Neural progenitor cell (in vitro differentiated cells): ENCODE measurements at regions not wholly inside any gene's neighbourhood (a gene's known extent, or its start where the extent isn't known, plus 50 kb on each side); places are given as distances from the start of the nearest gene placed in this dataset.

ENCODE experiments used
- DNase-seq: peaks from one replicate; pipeline ENCODE4 v3.0.0-alpha.2; 2016; ENCODE audit warnings: low spot score
- H2AFZ ChIP-seq: fragments of 200-600 bp; sonication (generic); replicated peaks from 2 replicates; pipeline ENCODE4 v1.6.1; 2016; ENCODE audit warnings: antibody characterized with exemption
- H3F3A ChIP-seq: fragments of 200-600 bp; sonication (generic); 2 replicates; pipeline ENCODE4 v1.6.1; 2016; ENCODE audit warnings: antibody characterized with exemption, low read depth
- H3K27ac ChIP-seq: fragments of 200-600 bp; sonication (generic); 2 replicates; pipeline ENCODE4 v1.5.1; 2016; ENCODE audit warnings: mild to moderate bottlenecking
- H3K27me3 ChIP-seq: fragments of 200-600 bp; sonication (generic); 2 replicates; pipeline ENCODE4 v1.6.1; 2016; ENCODE audit warnings: mild to moderate bottlenecking, moderate library complexity
- H3K36me3 ChIP-seq: fragments of 200-600 bp; sonication (generic); 2 replicates; pipeline ENCODE4 v1.5.1; 2016
- H3K4me1 ChIP-seq: fragments of 200-600 bp; sonication (generic); 2 replicates; pipeline ENCODE4 v1.6.1; 2016; ENCODE audit warnings: mixed run types
- H3K4me2 ChIP-seq: fragments of 200-600 bp; sonication (generic); 2 replicates; pipeline ENCODE4 v1.6.1; 2016
- H3K4me3 ChIP-seq: fragments of 200-600 bp; sonication (generic); 2 replicates; pipeline ENCODE4 v1.5.1; 2016
- H3K79me2 ChIP-seq: fragments of 200-600 bp; sonication (generic); 2 replicates; pipeline ENCODE4 v1.6.1; 2016; ENCODE audit warnings: low read depth
- H3K9ac ChIP-seq: fragments of 200-600 bp; sonication (generic); 2 replicates; pipeline ENCODE4 v1.6.1; 2016
- H3K9me3 ChIP-seq: fragments of 200-600 bp; sonication (generic); 2 replicates; pipeline ENCODE4 v1.5.1; 2016; ENCODE audit warnings: low read depth
- H4K20me1 ChIP-seq: fragments of 200-600 bp; sonication (generic); 2 replicates; pipeline ENCODE4 v1.6.1; 2016; ENCODE audit warnings: low read depth
- H3K27ac Mint-ChIP-seq: 3 replicates; pipeline ENCODE4 v1.8.0; 2021; ENCODE audit warnings: mixed read lengths
- H3K27me3 Mint-ChIP-seq: 2 replicates; pipeline ENCODE4 v1.8.0; 2022; ENCODE audit warnings: low read depth, mild to moderate bottlenecking, inconsistent platforms, moderate library complexity, mixed read lengths; ENCODE audit not compliant: insufficient read depth
- H3K36me3 Mint-ChIP-seq: 3 replicates; pipeline ENCODE4 v1.8.0; 2021; ENCODE audit warnings: mixed read lengths
- H3K4me1 Mint-ChIP-seq: 3 replicates; pipeline ENCODE4 v1.8.0; 2021; ENCODE audit warnings: mixed read lengths
- H3K4me3 Mint-ChIP-seq: 3 replicates; pipeline ENCODE4 v1.8.0; 2021; ENCODE audit warnings: mild to moderate bottlenecking, moderate library complexity, mixed read lengths
- H3K9me3 Mint-ChIP-seq: 3 replicates; pipeline ENCODE4 v1.8.0; 2020; ENCODE audit warnings: mixed read lengths
- EZH2 ChIP-seq: fragments of 200-600 bp; sonication (generic); IDR thresholded peaks from 2 replicates; pipeline ENCODE4 v1.6.1; 2017; ENCODE audit warnings: antibody characterized with exemption, mild to moderate bottlenecking, moderate library complexity
- EZH2phosphoT487 ChIP-seq: fragments of 200-600 bp; sonication (generic); IDR thresholded peaks from 2 replicates; pipeline ENCODE4 v1.6.1; 2017; ENCODE audit warnings: antibody characterized with exemption
- TF ChIP-seq, protein P1 (sequence below): fragments of 200-600 bp; sonication (generic); IDR thresholded peaks from 2 replicates; pipeline ENCODE4 v1.5.1; 2017; ENCODE audit warnings: antibody characterized with exemption, mild to moderate bottlenecking

GRCh38 chr1:17920881-17921640, 165.9 kb downstream of the ACTL8 start:
- no peak overlapping the region for H2AFZ ChIP-seq
- no peaks in the 10 kb centered on the region for H3K36me3 ChIP-seq
- H3K79me2 ChIP-seq, result no peaks in the 10 kb centered on the region
- no peak overlapping the region for H3K27ac Mint-ChIP-seq
- peaks cover 7% of the 10 kb centered on the region for H3K4me1 Mint-ChIP-seq
- no peak overlapping the region for H3K4me3 Mint-ChIP-seq
- H3K27me3 Mint-ChIP-seq, result peaks cover 19% of the 10 kb centered on the region
- H3K36me3 Mint-ChIP-seq, result no peaks in the 10 kb centered on the region
- H3K4me3 ChIP-seq, result no peak overlapping the region
- peaks cover 10% of the 10 kb centered on the region for H3K4me1 ChIP-seq
- H3F3A ChIP-seq, result no peaks in the 10 kb centered on the region
- no peaks in the 10 kb centered on the region for H3K9me3 ChIP-seq
- peaks cover 4% of the 10 kb centered on the region for H3K27me3 ChIP-seq
- no peak for TF ChIP-seq EZH2phosphoT487
- no peak for TF ChIP-seq EZH2
- TF ChIP-seq, protein P1, sequence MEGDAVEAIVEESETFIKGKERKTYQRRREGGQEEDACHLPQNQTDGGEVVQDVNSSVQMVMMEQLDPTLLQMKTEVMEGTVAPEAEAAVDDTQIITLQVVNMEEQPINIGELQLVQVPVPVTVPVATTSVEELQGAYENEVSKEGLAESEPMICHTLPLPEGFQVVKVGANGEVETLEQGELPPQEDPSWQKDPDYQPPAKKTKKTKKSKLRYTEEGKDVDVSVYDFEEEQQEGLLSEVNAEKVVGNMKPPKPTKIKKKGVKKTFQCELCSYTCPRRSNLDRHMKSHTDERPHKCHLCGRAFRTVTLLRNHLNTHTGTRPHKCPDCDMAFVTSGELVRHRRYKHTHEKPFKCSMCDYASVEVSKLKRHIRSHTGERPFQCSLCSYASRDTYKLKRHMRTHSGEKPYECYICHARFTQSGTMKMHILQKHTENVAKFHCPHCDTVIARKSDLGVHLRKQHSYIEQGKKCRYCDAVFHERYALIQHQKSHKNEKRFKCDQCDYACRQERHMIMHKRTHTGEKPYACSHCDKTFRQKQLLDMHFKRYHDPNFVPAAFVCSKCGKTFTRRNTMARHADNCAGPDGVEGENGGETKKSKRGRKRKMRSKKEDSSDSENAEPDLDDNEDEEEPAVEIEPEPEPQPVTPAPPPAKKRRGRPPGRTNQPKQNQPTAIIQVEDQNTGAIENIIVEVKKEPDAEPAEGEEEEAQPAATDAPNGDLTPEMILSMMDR, result no peak
- H3K9ac ChIP-seq, result no peak overlapping the region
- no peak overlapping the region for H3K27ac ChIP-seq
- no peak overlapping the region for H3K4me2 ChIP-seq
- H4K20me1 ChIP-seq, result peaks cover 6% of the 10 kb centered on the region
- no peaks in the 10 kb centered on the region for H3K9me3 Mint-ChIP-seq
- no peak for DNase-seq

- no peaks in the 10 kb centered on the region for H3K9me3 ChIP-seq
- TF ChIP-seq, protein P1, result peak; percentile 95
- no peak for TF ChIP-seq EZH2phosphoT487
- H4K20me1 ChIP-seq, result peaks cover 6% of the 10 kb centered on the region
- Mint-ChIP-seq H3K4me1 (peaks cover 7% of the 10 kb centered on the region), H3K27me3 (peaks cover 13% of the 10 kb centered on the region), H3K9me3 (no peaks in the 10 kb centered on the region), H3K27ac (no peak overlapping the region), H3K36me3 (no peaks in the 10 kb centered on the region), H3K4me3 (no peak overlapping the region)
- H3K79me2 ChIP-seq, result no peaks in the 10 kb centered on the region
- H3K4me2 ChIP-seq, result no peak overlapping the region
- H3K36me3 ChIP-seq, result no peaks in the 10 kb centered on the region
- peak; percentile 86 for DNase-seq
- H3K27me3 ChIP-seq, result no peaks in the 10 kb centered on the region
- no peak overlapping the region for H3K4me3 ChIP-seq
- peaks cover 15% of the 10 kb centered on the region for H3K4me1 ChIP-seq
- no peak overlapping the region for H3K9ac ChIP-seq
- peaks cover 6% of the 10 kb centered on the region for H3F3A ChIP-seq
- H3K27ac ChIP-seq, result no peak overlapping the region
- H2AFZ ChIP-seq, result no peak overlapping the region
Observed at GRCh38 chr1:17922833-17923232, 167.7 kb downstream of the ACTL8 start.

GRCh38 chr1:17923666-17924065, 168.5 kb downstream of the ACTL8 start:
- peaks cover 12% of the 10 kb centered on the region for H3K27me3 Mint-ChIP-seq
- Histone ChIP-seq H3K4me3 (no peak overlapping the region), H3K27ac (no peak overlapping the region), H3F3A (peaks cover 8% of the 10 kb centered on the region), H3K9me3 (no peaks in the 10 kb centered on the region), H3K36me3 (no peaks in the 10 kb centered on the region), H3K9ac (no peak overlapping the region), H3K79me2 (no peaks in the 10 kb centered on the region), H4K20me1 (peaks cover 3% of the 10 kb centered on the region), H2AFZ (no peak overlapping the region), H3K4me2 (no peak overlapping the region), H3K4me1 (peaks cover 16% of the 10 kb centered on the region), H3K27me3 (no peaks in the 10 kb centered on the region)
- H3K9me3 Mint-ChIP-seq, result no peaks in the 10 kb centered on the region
- DNase-seq, result no peak
- H3K4me3 Mint-ChIP-seq, result no peak overlapping the region
- H3K27ac Mint-ChIP-seq, result no peak overlapping the region
- peaks cover 7% of the 10 kb centered on the region for H3K4me1 Mint-ChIP-seq
- TF ChIP-seq EZH2 (no peak), EZH2phosphoT487 (no peak)
- no peaks in the 10 kb centered on the region for H3K36me3 Mint-ChIP-seq

GRCh38 chr1:17924578-17924977, 169.4 kb downstream of the ACTL8 start:
- Mint-ChIP-seq H3K4me1 (peaks cover 7% of the 10 kb centered on the region), H3K36me3 (no peaks in the 10 kb centered on the region), H3K9me3 (no peaks in the 10 kb centered on the region), H3K4me3 (no peak overlapping the region), H3K27ac (no peak overlapping the region), H3K27me3 (peaks cover 12% of the 10 kb centered on the region)
- Histone ChIP-seq H3K79me2 (no peaks in the 10 kb centered on the region), H3K9ac (no peak overlapping the region), H3K4me3 (no peak overlapping the region), H3K4me2 (no peak overlapping the region), H3K4me1 (peaks cover 16% of the 10 kb centered on the region), H3K9me3 (no peaks in the 10 kb centered on the region), H3K27me3 (no peaks in the 10 kb centered on the region), H3K27ac (no peak overlapping the region), H3F3A (peaks cover 8% of the 10 kb centered on the region), H4K20me1 (peaks cover 2% of the 10 kb centered on the region), H2AFZ (no peak overlapping the region), H3K36me3 (no peaks in the 10 kb centered on the region)
- TF ChIP-seq, protein P1, result no peak
- TF ChIP-seq EZH2 (no peak), EZH2phosphoT487 (no peak)
- DNase-seq, result no peak
